ENCODE measurements at regions not wholly inside any gene's neighbourhood (a gene's known extent, or its start where the extent isn't known, plus 50 kb on each side); places are given as distances from the start of the nearest gene placed in this dataset.

- in situ Hi-C loops (cut with MboI; ENCODE audit: low sequenced_read_pairs), result no loop called here
Observed at GRCh38 chr12:113688313-113688712, 216.6 kb upstream of the LHX5 start.

DNA sequence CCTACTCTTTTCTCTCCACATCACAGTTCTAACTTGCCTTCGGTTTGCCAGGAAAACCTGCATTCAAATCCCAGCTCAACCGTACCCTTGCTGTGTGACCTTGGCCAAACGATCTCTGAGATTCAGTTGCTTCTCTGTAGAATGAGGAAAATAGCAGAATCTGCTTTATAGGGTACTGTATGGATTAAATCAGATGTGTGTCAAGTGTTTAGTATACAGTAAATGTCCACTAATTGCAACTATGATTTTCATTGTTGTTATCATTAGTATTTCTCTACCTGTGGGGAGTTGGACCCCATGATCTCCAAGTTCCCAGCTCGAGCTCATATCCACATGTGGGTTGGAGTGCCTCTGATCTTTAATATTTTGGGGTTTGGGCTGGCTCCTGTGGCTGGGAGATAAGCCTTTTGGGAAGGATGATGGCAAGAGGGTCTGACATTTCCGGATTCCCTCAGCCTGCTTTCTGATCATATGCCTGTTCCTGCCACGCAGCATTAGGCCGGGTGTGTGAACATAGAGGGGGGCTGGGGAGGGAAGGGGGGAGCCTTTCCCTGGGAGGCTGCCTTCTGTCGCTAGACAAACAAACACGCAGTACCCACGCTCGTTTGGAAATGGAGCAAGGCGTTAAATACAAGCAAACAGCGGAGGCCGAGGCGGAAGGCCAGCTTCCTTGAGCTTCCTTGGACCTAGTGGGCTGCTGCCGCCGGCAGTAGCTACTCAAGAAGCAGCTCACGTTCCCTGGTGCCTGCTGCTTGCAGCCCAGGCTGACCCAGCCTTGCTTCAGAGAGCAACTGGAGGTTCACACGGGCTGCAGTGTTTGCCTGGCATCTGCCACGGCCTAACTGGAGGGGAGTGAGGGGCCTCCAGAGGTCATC, 213.5 kb upstream of the LHX5 start:
- in situ Hi-C loops (cut with MboI; ENCODE audit: low sequenced_read_pairs), result no loop called here

GRCh38 chr12:113684053-113684907, 212.6 kb upstream of the LHX5 start:
- in situ Hi-C loops (cut with MboI; ENCODE audit: low sequenced_read_pairs), result no loop called here

GRCh38 chr12:113683574-113683973, 211.9 kb upstream of the LHX5 start:
- in situ Hi-C loops (cut with MboI; ENCODE audit: low sequenced_read_pairs), result no loop called here

DNA sequence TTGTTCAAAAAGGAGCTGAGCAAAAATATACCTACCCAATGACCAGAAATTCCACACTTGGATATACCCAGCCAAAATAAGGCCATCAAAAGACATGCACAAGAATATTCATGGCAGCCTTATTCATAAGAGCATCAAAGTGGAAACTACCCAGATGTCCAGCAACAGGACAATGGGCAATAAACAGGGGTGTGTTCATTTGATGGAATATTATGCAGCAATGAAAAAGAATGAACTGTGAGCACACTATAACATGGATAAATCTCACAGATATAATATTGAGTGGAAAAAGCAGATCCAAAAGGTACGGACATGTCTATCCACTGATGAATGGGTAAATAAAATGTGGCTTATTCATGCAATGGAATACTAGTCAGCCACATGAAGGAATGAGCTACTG, 209.2 kb upstream of the LHX5 start:
- in situ Hi-C loops (cut with MboI; ENCODE audit: low sequenced_read_pairs), result no loop called here

DNA sequence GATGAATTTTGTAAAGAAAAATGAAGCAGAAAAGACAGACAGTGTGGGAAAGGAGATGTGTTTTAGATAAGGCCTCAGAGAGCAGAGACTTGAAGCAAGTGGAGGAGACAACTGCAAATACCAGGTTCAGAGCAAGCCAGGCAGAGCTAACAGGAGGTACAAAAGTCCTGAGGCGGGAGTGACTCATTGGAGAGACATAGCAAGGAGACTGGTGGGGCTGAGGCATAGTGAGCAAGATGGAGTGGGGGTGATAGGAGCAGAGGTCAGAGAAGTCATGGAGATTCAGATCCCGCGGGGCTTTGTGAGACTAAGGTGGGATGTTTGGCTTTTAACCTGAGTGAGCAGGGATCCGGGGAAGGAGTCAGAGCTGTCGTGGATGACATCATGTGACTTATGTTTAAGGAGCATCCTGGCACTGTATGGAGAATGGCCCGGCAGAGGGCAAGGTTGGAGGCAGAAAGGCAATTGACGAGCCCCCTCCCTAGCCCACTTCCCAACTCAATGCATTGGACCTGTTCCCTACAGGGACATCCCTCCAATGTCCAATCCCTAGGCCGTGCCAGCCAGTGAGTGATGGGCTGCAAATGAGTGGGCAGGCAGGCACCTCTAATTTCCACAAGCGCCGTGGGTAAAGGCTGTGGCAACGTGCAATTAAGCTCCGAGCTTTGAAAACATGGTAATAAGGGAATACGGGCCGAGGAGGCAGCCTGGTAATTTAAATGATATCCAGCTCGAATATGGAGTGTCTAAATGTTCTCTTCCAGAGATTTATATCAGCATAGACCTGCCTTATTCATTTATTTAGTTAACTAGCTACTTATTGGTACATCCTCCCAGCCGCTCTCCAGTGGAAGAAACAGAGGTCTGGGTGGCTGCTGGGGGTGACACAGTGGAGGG, 206.8 kb upstream of the LHX5 start:
- in situ Hi-C loops (cut with MboI; ENCODE audit: low sequenced_read_pairs), result no loop called here

DNA sequence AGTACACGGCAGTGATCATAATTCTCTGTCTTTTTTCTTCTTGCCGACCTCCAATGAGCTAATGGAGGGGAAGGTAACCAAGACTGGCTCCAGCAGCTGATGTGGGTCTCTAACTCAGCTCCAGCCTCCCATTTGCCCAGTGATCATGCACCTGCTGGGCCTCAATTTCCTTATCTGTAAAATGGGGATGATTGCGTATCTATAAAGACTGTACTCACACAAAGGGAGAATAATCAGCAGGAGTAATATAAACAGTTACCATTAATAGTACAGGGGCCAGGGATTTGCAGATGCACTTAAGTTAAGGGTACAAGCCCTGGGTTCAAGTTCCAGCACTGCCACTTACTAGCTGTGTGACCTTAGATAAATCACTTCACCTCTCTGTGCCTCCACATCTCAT, 204.9 kb upstream of the LHX5 start:
- in situ Hi-C loops (cut with MboI; ENCODE audit: low sequenced_read_pairs), result no loop called here

GRCh38 chr12:113676117-113676516, 204.4 kb upstream of the LHX5 start:
- in situ Hi-C loops (cut with MboI; ENCODE audit: low sequenced_read_pairs), result no loop called here

DNA sequence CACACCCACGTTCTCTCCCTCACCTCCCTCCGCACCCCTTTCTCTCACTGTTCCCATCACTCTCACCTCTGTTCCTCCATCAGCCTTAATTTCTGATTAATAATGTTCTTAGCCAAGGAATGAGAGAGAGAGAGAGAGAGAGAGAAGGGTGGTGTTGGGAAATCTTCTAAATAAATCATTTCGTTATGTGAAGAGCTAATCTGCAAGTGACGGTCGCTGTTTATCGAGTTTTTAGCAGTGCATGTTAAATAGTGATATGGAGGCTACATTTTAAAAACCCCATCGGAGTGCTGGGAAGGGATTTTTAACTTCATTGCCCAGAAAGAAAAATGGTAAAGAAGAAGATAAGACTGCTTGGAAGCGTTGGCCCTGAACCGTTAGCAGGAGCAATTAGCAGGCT, 203.3 kb upstream of the LHX5 start:
- in situ Hi-C loops (cut with MboI; ENCODE audit: low sequenced_read_pairs), result no loop called here

DNA sequence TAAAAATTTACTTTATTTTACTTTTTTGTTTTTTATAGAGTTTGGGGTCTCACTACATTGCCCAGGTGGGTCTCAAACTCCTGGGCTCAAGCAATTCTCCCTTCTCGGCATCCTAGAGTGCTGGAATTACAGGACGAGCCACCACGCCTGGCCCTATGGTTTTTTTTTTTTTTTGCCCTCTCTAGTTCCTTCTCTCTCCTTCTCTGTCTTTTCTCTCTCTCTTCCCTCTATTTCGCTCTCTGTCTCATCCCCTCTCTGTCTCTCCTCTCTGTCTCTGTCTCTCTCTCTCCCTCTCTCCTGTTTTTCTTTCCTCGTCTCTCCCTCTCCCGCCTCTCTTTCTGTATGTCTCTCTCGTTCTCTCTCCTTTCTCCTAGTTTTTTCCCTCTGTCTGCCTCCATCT, 202.6 kb upstream of the LHX5 start:
- in situ Hi-C loops (cut with MboI; ENCODE audit: low sequenced_read_pairs), result no loop called here

- in situ Hi-C loops (cut with MboI; ENCODE audit: low sequenced_read_pairs), result no loop called here
Observed at GRCh38 chr12:113673458-113674238, 202.0 kb upstream of the LHX5 start.

DNA sequence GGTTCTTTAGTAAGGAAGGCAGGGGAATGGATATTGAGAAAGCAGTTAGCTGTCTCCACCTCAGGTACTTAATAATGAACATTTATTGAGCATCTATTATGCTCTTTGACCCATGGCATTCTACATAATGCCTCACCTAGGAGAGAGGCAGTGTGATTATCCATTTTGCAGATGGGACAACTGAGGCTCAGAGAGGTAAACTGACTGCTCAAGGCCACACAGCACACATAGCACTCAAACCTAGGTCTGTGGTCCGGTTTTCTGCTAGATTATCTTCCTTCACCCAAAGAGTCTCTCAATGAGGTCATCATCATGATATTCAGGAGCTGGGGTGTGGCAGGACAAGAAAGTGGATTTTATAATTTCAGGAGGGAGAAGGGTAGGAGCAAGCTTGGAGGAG, 199.1 kb upstream of the LHX5 start:
- in situ Hi-C loops (cut with MboI; ENCODE audit: low sequenced_read_pairs), result no loop called here

DNA sequence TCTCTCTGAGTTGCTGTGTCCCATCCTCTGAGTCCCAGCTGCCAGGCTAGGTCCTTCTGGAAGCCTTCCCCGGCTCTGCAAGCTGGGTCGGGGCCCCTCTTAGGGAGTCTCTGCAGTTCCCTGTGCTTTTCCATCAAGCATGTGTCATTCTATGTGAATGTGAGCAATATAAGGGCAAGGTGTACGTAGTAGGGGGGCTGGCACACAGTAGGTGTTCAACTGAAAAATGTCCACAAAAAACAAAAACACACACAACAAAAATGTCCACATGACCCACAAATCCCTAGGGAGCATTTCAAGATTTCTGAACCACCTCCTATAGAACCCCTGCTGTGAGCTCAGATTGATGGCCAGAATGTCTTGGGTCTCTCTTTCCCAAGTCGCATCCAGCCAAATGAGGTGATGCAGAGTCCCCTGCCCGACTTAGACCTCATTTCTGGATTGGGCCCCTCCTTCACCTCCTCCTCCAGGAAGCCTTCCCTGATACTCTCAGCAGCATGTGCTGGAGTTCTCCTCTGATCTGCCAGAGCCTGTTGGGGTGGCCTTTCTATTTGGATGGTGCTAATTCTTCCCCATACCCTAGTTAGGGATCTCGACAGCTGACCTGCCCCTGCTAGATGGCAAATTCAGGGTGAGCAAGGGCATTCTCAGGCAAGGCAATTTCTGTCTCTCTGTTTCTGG, 196.1 kb upstream of the LHX5 start:
- in situ Hi-C loops (cut with MboI; ENCODE audit: low sequenced_read_pairs), result no loop called here

- in situ Hi-C loops (cut with MboI; ENCODE audit: low sequenced_read_pairs), result no loop called here
Observed at GRCh38 chr12:113667095-113667494, 195.4 kb upstream of the LHX5 start.

GRCh38 chr12:113666223-113666622, 194.6 kb upstream of the LHX5 start:
- in situ Hi-C loops (cut with MboI; ENCODE audit: low sequenced_read_pairs), result no loop called here

- in situ Hi-C loops (cut with MboI; ENCODE audit: low sequenced_read_pairs), result no loop called here
Observed at GRCh38 chr12:113665457-113665856, 193.8 kb upstream of the LHX5 start.

GRCh38 chr12:113664224-113664681, 192.6 kb upstream of the LHX5 start:
- in situ Hi-C loops (cut with MboI; ENCODE audit: low sequenced_read_pairs), result no loop called here

- in situ Hi-C loops (cut with MboI; ENCODE audit: low sequenced_read_pairs), result no loop called here
Observed at GRCh38 chr12:113663396-113663795, 191.7 kb upstream of the LHX5 start.

- in situ Hi-C loops (cut with MboI; ENCODE audit: low sequenced_read_pairs), result no loop called here
Observed at GRCh38 chr12:113660936-113661335, 189.3 kb upstream of the LHX5 start.

DNA sequence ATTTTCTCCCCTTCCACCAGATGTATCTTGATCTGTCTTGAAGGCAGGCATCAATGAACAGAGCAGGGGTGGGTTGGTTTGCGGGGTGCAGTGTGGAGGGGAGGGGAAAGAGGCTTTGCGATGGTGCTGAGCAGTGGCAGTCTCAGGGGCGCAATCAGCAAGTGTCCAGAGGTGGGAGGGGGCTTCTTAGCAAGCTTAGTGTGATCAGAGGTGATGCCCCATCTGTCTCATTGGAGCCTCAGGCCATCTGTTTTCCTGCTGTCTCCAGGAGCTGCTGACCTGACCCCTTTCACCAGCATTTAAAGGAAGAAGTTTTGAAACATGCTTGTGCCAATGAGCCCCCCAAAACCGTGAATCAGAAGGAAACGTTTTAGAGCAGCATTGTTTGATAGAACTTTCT, 187.7 kb upstream of the LHX5 start:
- in situ Hi-C loops (cut with MboI; ENCODE audit: low sequenced_read_pairs), result no loop called here

All from HL-60/S4 treated with phorbol 12-myristate 13-acetate at 8.2 ng/mL for 4 days and 3 days (cell line).